H9 (cell line): ENCODE measurements at regions not wholly inside any gene's neighbourhood (a gene's known extent, or its start where the extent isn't known, plus 50 kb on each side); places are given as distances from the start of the nearest gene placed in this dataset.

ENCODE experiments used
- DNase-seq: peaks from one replicate; pipeline ENCODE4 v3.0.0-alpha.2; 2017
- H2AFZ ChIP-seq: one replicate; pipeline ENCODE4 v1.6.1; 2013; ENCODE audit warnings: mild to moderate bottlenecking, low read length, control low read depth, moderate library complexity
- H2AK5ac ChIP-seq: 2 replicates; pipeline ENCODE4 v1.6.1; 2013; ENCODE audit warnings: low read length, control low read depth, mixed read lengths; ENCODE audit not compliant: insufficient read length
- H2BK120ac ChIP-seq: one replicate; pipeline ENCODE4 v1.6.1; 2013; ENCODE audit warnings: low read depth, mild to moderate bottlenecking, low read length, control low read depth, inconsistent platforms; ENCODE audit not compliant: poor library complexity, severe bottlenecking
- H2BK12ac ChIP-seq: 2 replicates; pipeline ENCODE4 v1.6.1; 2013; ENCODE audit warnings: low read length, control low read depth, mixed read lengths, low read depth; ENCODE audit not compliant: insufficient read length
- H2BK15ac ChIP-seq: 2 replicates; pipeline ENCODE4 v1.6.1; 2013; ENCODE audit warnings: low read depth, low read length, control low read depth
- H2BK20ac ChIP-seq: one replicate; pipeline ENCODE4 v1.6.1; 2013; ENCODE audit warnings: low read depth, mild to moderate bottlenecking, low read length, control low read depth, inconsistent platforms; ENCODE audit not compliant: poor library complexity, severe bottlenecking
- H2BK5ac ChIP-seq: 2 replicates; pipeline ENCODE4 v1.6.1; 2013; ENCODE audit warnings: low read length, control low read depth, mixed read lengths; ENCODE audit not compliant: insufficient read length
- H3K14ac ChIP-seq: 2 replicates; pipeline ENCODE4 v1.6.1; 2013; ENCODE audit warnings: low read length, control low read depth; ENCODE audit not compliant: insufficient read depth
- H3K18ac ChIP-seq: 2 replicates; pipeline ENCODE4 v1.6.1; 2013; ENCODE audit warnings: low read depth, mild to moderate bottlenecking, mixed read lengths, low read length, control low read depth; ENCODE audit not compliant: insufficient read length
- H3K23ac ChIP-seq: 2 replicates; pipeline ENCODE4 v1.6.1; 2013; ENCODE audit warnings: low read length, control low read depth, mixed read lengths, low read depth; ENCODE audit not compliant: insufficient read length
- H3K23me2 ChIP-seq: 2 replicates; pipeline ENCODE4 v1.6.1; 2013; ENCODE audit warnings: low read depth, mild to moderate bottlenecking, mixed read lengths, low read length, control low read depth; ENCODE audit not compliant: insufficient read length, poor library complexity, severe bottlenecking
- H3K27ac ChIP-seq: 2 replicates; pipeline ENCODE4 v1.5.1; 2013; ENCODE audit warnings: low read length, control low read depth, mixed read lengths, low read depth; ENCODE audit not compliant: insufficient read length
- H3K27me3 ChIP-seq: 2 replicates; pipeline ENCODE4 v1.6.1; 2013; ENCODE audit warnings: low read length, control low read depth, inconsistent platforms; ENCODE audit not compliant: insufficient read depth
- H3K4ac ChIP-seq: 2 replicates; pipeline ENCODE4 v1.6.1; 2013; ENCODE audit warnings: low read depth, mild to moderate bottlenecking, control low read depth, inconsistent platforms, low read length, moderate library complexity
- H3K4me1 ChIP-seq: 2 replicates; pipeline ENCODE4 v1.6.1; 2013; ENCODE audit warnings: low read length, control low read depth, inconsistent platforms; ENCODE audit not compliant: insufficient read depth
- H3K4me2 ChIP-seq: 2 replicates; pipeline ENCODE4 v1.6.1; 2013; ENCODE audit warnings: low read length, control low read depth, mixed read lengths; ENCODE audit not compliant: insufficient read length, insufficient read depth
- H3K56ac ChIP-seq: 2 replicates; pipeline ENCODE4 v1.6.1; 2013; ENCODE audit warnings: low read depth, mild to moderate bottlenecking, mixed read lengths, low read length, control low read depth; ENCODE audit not compliant: insufficient read length
- H3K79me1 ChIP-seq: 2 replicates; pipeline ENCODE4 v1.6.1; 2013; ENCODE audit warnings: low read depth, mild to moderate bottlenecking, moderate library complexity, low read length, control low read depth, inconsistent platforms; ENCODE audit not compliant: insufficient read depth, poor library complexity, severe bottlenecking
- H3K79me2 ChIP-seq: 2 replicates; pipeline ENCODE4 v1.6.1; 2013; ENCODE audit warnings: low read length, control low read depth, inconsistent platforms; ENCODE audit not compliant: insufficient read depth
- H3K9ac ChIP-seq: 2 replicates; pipeline ENCODE4 v1.6.1; 2013; ENCODE audit warnings: low read length, control low read depth, mixed read lengths; ENCODE audit not compliant: insufficient read length; ENCODE audit errors: extremely low read depth
- H3K9me3 ChIP-seq: one replicate; pipeline ENCODE4 v1.6.1; 2013; ENCODE audit warnings: low read depth, low read length, inconsistent platforms; ENCODE audit not compliant: control insufficient read depth
- H3T11ph ChIP-seq: one replicate; pipeline ENCODE4 v1.6.1; 2013; ENCODE audit warnings: mild to moderate bottlenecking, low read length, control low read depth, inconsistent platforms
- H4K20me1 ChIP-seq: one replicate; pipeline ENCODE4 v1.6.1; 2013; ENCODE audit not compliant: control insufficient read depth, insufficient read length, insufficient read depth
- H4K5ac ChIP-seq: 2 replicates; pipeline ENCODE4 v1.6.1; 2013; ENCODE audit warnings: low read depth, mild to moderate bottlenecking, mixed read lengths, low read length, control low read depth; ENCODE audit not compliant: insufficient read length
- H4K8ac ChIP-seq: replicated peaks from 2 replicates; pipeline ENCODE4 v1.6.1; 2013; ENCODE audit warnings: low read length, control low read depth, mixed read lengths, low read depth; ENCODE audit not compliant: insufficient read length
- H4K91ac ChIP-seq: 2 replicates; pipeline ENCODE4 v1.6.1; 2013; ENCODE audit warnings: low read depth, mild to moderate bottlenecking, moderate library complexity, mixed read lengths, low read length, control low read depth; ENCODE audit not compliant: insufficient read length
- H3K27ac Mint-ChIP-seq, 3 experiments: 2 replicates in 2 of 3; 3 replicates in 1 of 3; pipeline ENCODE4 v1.8.0; 2020 to 2021; ENCODE audit warnings: mixed read lengths in 3 of 3, mild to moderate bottlenecking in 1 of 3, moderate library complexity in 1 of 3
- H3K27me3 Mint-ChIP-seq: 2 replicates; pipeline ENCODE4 v1.8.0; 2021; ENCODE audit warnings: low read depth, mild to moderate bottlenecking, moderate library complexity, mixed read lengths
- H3K36me3 Mint-ChIP-seq, 3 experiments: 2 replicates in 2 of 3; 3 replicates in 1 of 3; pipeline ENCODE4 v1.8.0; 2020 to 2021; ENCODE audit warnings: low read depth in 3 of 3, mixed read lengths in 3 of 3; ENCODE audit not compliant: insufficient read depth in 1 of 3
- H3K4me1 Mint-ChIP-seq, 2 experiments: 2 replicates each; pipeline ENCODE4 v1.8.0; 2020; ENCODE audit warnings: mixed read lengths in 2 of 2
- H3K4me3 Mint-ChIP-seq, 2 experiments: 2 replicates in 1 of 2; 3 replicates in 1 of 2; pipeline ENCODE4 v1.8.0; 2020 to 2021; ENCODE audit warnings: mild to moderate bottlenecking in 2 of 2, mixed read lengths in 2 of 2, moderate library complexity in 1 of 2
- H3K9me3 Mint-ChIP-seq, 2 experiments: 2 replicates in 1 of 2; 3 replicates in 1 of 2; pipeline ENCODE4 v1.8.0; 2020; ENCODE audit warnings: mild to moderate bottlenecking in 2 of 2, mixed read lengths in 2 of 2, moderate library complexity in 1 of 2
- CTCF ChIP-seq: fragments of 200-600 bp; sonication (generic); conservative IDR thresholded peaks from 3 replicates; pipeline ENCODE4 v1.8.0; 2021; ENCODE audit warnings: antibody characterized with exemption, mild to moderate bottlenecking
- WGBS: extraction: QIAGEN DNeasy Blood & Tissue Kit; methylation state at CpG from one replicate; pipeline ENCODE4 v1.1.7; 2013; ENCODE audit warnings: missing lambda C conversion rate, low lambda C conversion rate, mixed read lengths; ENCODE audit not compliant: insufficient read length; ENCODE audit errors: extremely low coverage; 5-methylcytosine and 5-hydroxymethylcytosine counted together

- Mint-ChIP-seq H3K9me3 (peaks cover 2 to 10% of the 10 kb centered on the region in 2 experiments; a peak in 4 of 5 replicates), H3K36me3 (peaks cover 0 to 3% (median 0%) of the 10 kb centered on the region in 3 experiments; a peak in 1 of 7 replicates), H3K4me1 (peaks cover 13 to 15% of the 10 kb centered on the region in 2 experiments), H3K27ac (no peak overlapping the region), H3K27me3 (peaks cover 29% of the 10 kb centered on the region), H3K4me3 (no peak overlapping the region)
- Histone ChIP-seq H3K4me1 (no peaks in the 10 kb centered on the region), H4K8ac (no peak overlapping the region), H4K5ac (no peak overlapping the region), H4K20me1 (no peaks in the 10 kb centered on the region), H2AK5ac (no peak overlapping the region), H2BK15ac (no peak overlapping the region), H2BK120ac (no peak overlapping the region), H2BK12ac (no peak overlapping the region), H2AFZ (no peak overlapping the region), H4K91ac (no peak overlapping the region), H3K27me3 (no peaks in the 10 kb centered on the region), H3K4me2 (no peak overlapping the region), H3T11ph (no peak overlapping the region), H2BK20ac (no peak overlapping the region), H3K23me2 (no peaks in the 10 kb centered on the region), H3K9ac (no peak overlapping the region), H3K79me1 (no peaks in the 10 kb centered on the region), H3K14ac (no peak overlapping the region), H3K23ac (no peak overlapping the region), H3K4ac (no peak overlapping the region), H3K56ac (no peak overlapping the region), H3K9me3 (no peaks in the 10 kb centered on the region), H3K27ac (no peak overlapping the region), H2BK5ac (no peak overlapping the region), H3K18ac (no peak overlapping the region), H3K79me2 (no peaks in the 10 kb centered on the region)
- no peak for DNase-seq
- WGBS: no CpG with 5 or more reads among the region's 6 CpGs
- TF ChIP-seq CTCF: no peak
These were observed 111.8 kb upstream of the UQCRFS1 start for GRCh38 chr19:29324717-29325116.
